HL-60/S4 treated with retinoic acid at 250 ng/mL for 4 days and 3 days (cell line): ENCODE measurements at regions not wholly inside any gene's neighbourhood (a gene's known extent, or its start where the extent isn't known, plus 50 kb on each side); places are given as distances from the start of the nearest gene placed in this dataset.

Experiments
- in situ Hi-C: fragments of 300-500 bp; cut with MboI; formaldehyde crosslinking; loops from 2 replicates; pipeline ENCODE4 v1.7.0; 2022; ENCODE audit warnings: low sequenced_read_pairs

- in situ Hi-C loops: no loop called here
Observed at GRCh38 chr9:515665-516064, 301.0 kb downstream of the DOCK8 start.

- in situ Hi-C loops: no loop called here
Observed at GRCh38 chr9:517993-518392, 303.3 kb downstream of the DOCK8 start.

GRCh38 chr9:518540-518939 is 303.9 kb downstream of the DOCK8 start:
- in situ Hi-C loops: no loop called here

- in situ Hi-C loops: no loop called here
Observed at GRCh38 chr9:519579-519978, 304.9 kb downstream of the DOCK8 start.

- in situ Hi-C loops: no loop called here
Observed at GRCh38 chr9:520302-520701, 305.6 kb downstream of the DOCK8 start.

- in situ Hi-C loops: no loop called here
Observed at GRCh38 chr9:522190-522589, 307.5 kb downstream of the DOCK8 start.

- in situ Hi-C loops: no loop called here
Observed at GRCh38 chr9:522658-523057, 308.0 kb downstream of the DOCK8 start.

- in situ Hi-C loops: no loop called here
Observed at GRCh38 chr9:523444-523843, 308.8 kb downstream of the DOCK8 start.

- in situ Hi-C loops: no loop called here
Observed at GRCh38 chr9:524008-524407, 309.3 kb downstream of the DOCK8 start.

- in situ Hi-C loops: no loop called here
Observed at GRCh38 chr9:526904-527591, 312.4 kb downstream of the DOCK8 start.

- in situ Hi-C loops: no loop called here
Observed at GRCh38 chr9:529731-530130, 311.8 kb upstream of the DMRT1 start.

- in situ Hi-C loops: no loop called here
Observed at GRCh38 chr9:530681-531080, 310.8 kb upstream of the DMRT1 start.

GRCh38 chr9:532707-533106 is 308.8 kb upstream of the DMRT1 start:
- in situ Hi-C loops: no loop called here

GRCh38 chr9:534886-535285 is 306.6 kb upstream of the DMRT1 start:
- in situ Hi-C loops: no loop called here

- in situ Hi-C loops: no loop called here
Observed at GRCh38 chr9:535356-535755, 306.1 kb upstream of the DMRT1 start.

GRCh38 chr9:536597-537511 is 304.6 kb upstream of the DMRT1 start:
- in situ Hi-C loops: no loop called here

- in situ Hi-C loops: no loop called here
Observed at GRCh38 chr9:543478-543877, 298.0 kb upstream of the DMRT1 start.

GRCh38 chr9:545480-545879 is 296.0 kb upstream of the DMRT1 start:
- in situ Hi-C loops: no loop called here

- in situ Hi-C loops: no loop called here
Observed at GRCh38 chr9:546235-546634, 295.3 kb upstream of the DMRT1 start.

GRCh38 chr9:546797-547223 is 294.7 kb upstream of the DMRT1 start:
- in situ Hi-C loops: no loop called here

GRCh38 chr9:547314-547713 is 294.2 kb upstream of the DMRT1 start:
- in situ Hi-C loops: no loop called here

- in situ Hi-C loops: no loop called here
Observed at GRCh38 chr9:549455-549997, 292.0 kb upstream of the DMRT1 start.
